ENCODE measurements at regions not wholly inside any gene's neighbourhood (a gene's known extent, or its start where the extent isn't known, plus 50 kb on each side); places are given as distances from the start of the nearest gene placed in this dataset.

- TF ChIP-seq ELK1 (IDR thresholded peaks at IDR 0.05; ENCODE audit: borderline replicate concordance, low read depth, low read length) = no peak
- no peak for TF ChIP-seq FOS (IDR thresholded peaks at IDR 0.05; ENCODE audit: low read depth, low read length)
Observed at GRCh38 chr11:104405277-104405676, 241.3 kb upstream of the PDGFD start.

Data from IMR-90 (cell line).